Activated CD4-positive, CD25-positive, alpha-beta regulatory T cell treated with anti-CD3 and anti-CD28 coated beads, Interleukin-2, amount 50 U/mL, for 72 hours (primary cell): ENCODE measurements at regions not wholly inside any gene's neighbourhood (a gene's known extent, or its start where the extent isn't known, plus 50 kb on each side); places are given as distances from the start of the nearest gene placed in this dataset.
"Not testable (repeated sequence)": the region's sequence is repeated elsewhere in the genome, so short reads cannot be mapped to it uniquely, and the experiment has no call there.

ENCODE experiments used
- DNase-seq: peaks from one replicate; pipeline ENCODE4 v3.0.0; 2021

DNA sequence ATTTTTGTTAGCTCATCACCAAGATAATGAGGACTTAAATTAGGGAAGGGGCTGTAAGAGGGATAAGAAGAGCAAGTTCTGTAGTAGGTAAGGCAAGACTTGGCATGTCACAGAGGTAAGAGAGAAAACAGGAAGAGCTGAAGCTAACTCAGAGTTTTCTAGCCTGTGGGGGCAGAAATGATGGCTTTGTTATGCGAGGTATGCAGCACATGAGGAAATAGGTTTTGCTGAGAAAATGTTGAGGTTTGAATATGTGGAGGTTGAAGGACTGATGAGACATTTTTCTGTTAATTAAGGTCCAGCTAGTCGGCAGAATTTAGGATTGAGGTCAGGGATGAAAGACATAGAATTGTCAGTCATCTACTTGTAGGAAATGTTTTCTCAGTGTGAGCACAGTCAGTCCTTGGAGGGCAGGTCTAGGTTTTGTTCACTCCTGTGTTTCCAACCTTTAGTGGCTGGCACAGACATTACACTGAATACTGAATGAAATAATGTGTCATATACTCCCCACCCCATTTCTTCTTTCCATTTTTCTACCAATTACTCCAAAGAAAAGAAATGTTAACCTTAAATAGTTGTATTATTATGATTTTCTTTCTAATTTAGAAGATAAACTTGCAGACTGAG, 154.0 kb upstream of the AADAT start:
- no peak for DNase-seq

DNA sequence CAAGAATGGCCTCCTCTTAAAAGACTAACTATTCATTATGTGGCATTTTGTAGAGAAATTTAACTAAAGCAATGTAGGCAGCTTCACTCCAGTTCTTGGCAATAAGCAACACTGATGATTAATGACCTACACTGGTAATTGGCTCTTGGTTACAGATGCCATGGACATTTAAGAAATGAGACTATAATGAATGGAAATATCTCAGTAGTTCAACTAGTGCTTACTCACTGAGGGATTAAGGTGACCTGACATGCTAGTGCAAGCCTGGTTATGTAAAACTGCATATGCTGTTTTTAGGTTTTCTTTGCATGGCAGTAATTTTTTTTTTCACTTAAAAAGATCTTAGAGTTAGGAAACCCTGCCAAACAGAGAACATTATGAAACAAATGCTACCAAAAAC, 152.7 kb upstream of the AADAT start:
- DNase-seq, result no peak

DNA sequence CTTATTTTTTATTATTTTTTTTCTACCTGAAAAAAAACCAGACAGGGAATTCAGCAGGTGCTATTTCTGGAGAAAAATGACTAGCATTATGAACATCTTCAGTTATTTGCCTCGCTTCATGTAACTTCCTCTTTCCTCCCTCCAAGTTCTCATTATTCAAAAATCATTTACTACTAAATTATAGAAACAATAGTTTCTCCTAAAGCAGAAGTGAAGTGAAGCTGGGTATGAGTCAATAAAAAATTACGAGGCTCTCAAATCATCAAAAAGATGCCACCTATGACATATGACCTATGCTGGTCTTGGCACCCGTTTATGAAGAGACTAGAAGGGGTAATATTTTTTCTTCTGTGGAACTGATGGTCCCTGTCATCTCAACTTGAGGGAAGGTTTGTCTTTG, 145.0 kb upstream of the AADAT start:
- DNase-seq, result no peak

DNA sequence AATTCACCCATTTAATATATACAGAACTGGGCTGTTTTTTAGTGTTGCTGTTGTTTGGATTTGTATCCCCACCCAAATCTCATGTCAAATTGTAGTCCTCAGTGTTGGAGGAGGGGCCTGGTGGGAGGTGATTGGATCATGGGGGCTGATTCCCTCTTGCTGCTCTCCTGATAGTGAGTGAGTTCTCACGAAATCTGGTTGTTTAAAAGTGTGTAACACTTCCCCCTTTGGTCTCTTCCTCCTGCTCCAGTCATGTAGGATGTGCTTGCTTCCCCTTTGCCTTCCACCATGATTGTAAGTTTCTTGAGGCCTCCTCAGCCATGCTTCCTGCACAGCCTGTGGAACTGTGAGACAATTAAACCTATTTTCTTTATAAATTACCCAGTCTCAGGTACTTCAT, 141.6 kb upstream of the AADAT start:
- DNase-seq, result no peak

- no peak for DNase-seq
These were observed 140.5 kb upstream of the AADAT start for GRCh38 chr4:170230242-170230641.

DNA sequence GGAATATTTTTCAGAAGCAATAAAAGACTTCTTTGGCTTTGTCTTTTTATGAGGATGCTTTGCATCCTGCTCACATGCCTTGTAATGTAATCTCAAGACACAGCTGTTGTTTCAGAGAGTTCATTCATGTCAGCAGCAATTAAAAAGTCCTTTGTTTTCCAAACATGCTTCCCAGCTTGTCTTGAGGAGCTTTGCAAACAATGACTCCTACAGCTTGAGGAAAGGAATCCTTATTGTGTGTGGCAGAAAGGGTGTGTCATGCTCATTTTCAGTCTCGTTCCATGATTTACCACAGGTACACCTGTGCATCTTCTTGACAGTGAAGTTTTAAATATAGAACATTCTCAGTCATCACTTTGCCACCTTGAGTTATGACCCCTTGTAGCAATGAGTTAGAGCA, 139.2 kb upstream of the AADAT start:
- no peak for DNase-seq

DNA sequence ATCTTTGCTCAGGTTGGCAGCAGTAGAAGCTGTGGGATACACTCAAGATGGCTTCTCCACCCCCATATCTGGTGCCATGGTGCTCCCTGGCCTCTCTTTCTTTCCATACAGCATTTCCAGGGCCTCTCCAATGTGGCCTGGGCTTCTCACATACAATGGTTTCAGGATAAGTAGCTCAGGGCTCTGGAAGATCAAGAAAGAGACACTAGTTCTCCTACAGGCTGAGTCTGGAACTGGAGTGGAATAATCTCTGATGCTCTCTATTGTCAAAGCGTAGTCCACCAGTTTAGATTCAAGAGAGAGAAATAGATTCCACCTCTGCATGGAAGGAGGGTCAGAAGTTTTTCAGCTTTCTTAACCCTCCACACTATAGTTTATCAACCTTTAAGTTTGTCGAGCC, 138.2 kb upstream of the AADAT start:
- no peak for DNase-seq

DNA sequence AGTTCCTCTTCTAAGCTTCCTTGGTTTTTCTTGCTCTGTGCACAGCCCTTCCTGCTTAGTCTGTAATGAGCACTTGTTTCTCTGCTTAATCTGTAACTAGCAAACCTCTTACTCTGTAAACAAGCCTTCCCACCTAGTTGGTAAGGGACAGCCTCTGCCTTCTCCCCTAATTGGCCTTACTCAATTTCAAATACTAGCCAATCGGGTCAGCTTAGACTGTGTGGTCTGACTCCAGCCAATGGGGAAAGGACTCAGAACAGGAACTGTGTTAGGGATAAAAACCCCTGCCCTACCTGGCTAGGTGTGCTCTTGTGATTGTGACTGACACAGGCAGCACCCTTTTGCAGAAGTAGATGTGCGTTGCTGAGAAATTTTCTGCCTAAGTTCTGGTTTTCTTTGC, 136.5 kb upstream of the AADAT start:
- no peak for DNase-seq

- DNase-seq, result no peak
These were observed 125.0 kb upstream of the AADAT start for GRCh38 chr4:170214731-170215130.

DNA sequence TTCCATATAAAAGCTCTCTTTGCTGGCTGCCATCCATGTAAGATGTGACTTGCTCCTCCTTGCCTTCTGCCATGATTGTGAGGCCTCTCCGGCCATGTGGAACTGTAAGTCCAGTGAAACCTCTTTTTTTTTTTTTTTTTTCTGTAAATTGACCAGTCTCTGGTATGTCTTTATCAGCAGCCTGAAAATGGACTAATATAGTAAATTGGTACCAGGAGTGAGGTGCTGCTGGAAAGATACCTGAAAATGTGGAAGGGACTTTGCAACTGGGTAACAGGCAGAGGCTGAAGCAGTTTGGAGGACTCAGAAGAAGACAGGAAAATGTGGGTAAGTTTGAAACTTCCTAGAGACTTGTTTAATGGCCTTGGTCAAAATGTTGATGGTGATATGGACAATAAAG, 124.3 kb upstream of the AADAT start:
- no peak for DNase-seq

DNA sequence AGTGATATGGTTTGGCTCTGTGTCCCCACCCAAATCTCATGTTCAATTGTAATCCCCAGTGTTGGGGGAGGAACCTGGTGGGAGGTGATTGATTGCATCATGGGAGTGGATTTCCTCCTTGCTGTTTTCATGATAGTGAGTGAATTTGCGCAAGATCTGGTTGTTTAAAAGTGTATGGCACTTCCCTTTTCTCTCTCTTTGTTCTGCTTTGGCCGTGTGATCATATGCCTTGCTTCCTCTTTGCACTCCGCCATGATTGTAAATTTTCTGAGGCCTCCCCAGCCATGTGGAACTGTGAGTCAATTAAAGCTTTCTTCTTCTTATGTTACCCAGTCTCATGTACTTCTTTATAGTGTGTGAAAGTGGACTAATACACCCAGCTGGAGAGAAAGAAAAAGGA, 113.0 kb upstream of the AADAT start:
- no peak for DNase-seq

- DNase-seq, result no peak
These were observed 109.0 kb upstream of the AADAT start for GRCh38 chr4:170198747-170199146.

- DNase-seq, result not testable (repeated sequence)
These were observed 105.0 kb upstream of the AADAT start for GRCh38 chr4:170194794-170195193.

GRCh38 chr4:170193496-170193895, 103.7 kb upstream of the AADAT start:
- DNase-seq, result no peak

GRCh38 chr4:170190265-170190664, 100.5 kb upstream of the AADAT start:
- no peak for DNase-seq

DNA sequence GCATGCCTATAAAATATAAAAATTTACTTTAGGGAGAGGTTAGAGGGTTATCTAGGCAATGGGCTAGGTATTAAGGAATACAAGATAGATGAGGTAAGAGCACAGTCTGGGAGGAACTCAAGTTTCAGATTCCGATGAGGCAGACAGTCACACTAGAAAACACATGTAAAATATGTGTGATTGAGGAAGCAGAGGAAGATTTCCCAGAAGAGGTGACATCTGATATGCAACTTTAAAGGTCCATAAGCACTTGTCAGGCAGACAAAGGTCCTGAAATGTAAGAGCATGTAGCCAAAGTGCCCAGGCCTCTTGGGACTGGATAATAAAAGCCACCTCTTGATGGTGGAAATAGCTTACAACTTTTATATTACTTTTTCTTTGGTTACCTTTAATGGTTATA, 81.1 kb upstream of the AADAT start:
- no peak for DNase-seq

- no peak for DNase-seq
These were observed 79.9 kb upstream of the AADAT start for GRCh38 chr4:170169699-170170098.

- no peak for DNase-seq
These were observed 77.9 kb upstream of the AADAT start for GRCh38 chr4:170167678-170168077.

GRCh38 chr4:170166193-170166592, 76.4 kb upstream of the AADAT start:
- DNase-seq, result not testable (repeated sequence)

GRCh38 chr4:170162416-170162815, 72.7 kb upstream of the AADAT start:
- DNase-seq, result no peak

DNA sequence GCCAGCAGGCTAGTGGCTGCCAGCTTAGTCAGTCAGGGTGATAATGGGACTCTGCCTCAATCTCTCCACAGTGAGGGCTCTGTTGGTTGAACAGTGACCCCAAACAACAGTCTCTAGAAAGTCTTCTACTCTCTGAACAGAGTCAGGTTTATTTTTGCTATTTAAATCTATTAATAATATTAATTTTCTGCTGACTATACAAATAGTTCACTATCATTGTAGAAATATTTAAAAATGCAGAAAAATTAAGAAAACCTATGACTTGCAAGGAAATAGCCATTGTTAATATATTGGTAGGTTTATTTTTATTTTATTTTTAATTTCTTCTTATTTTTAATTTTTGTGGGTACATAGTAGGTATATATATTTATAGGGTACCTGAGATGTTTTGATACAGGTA, 67.9 kb upstream of the AADAT start:
- no peak for DNase-seq

GRCh38 chr4:170145120-170145519, 55.4 kb upstream of the AADAT start:
- no peak for DNase-seq

GRCh38 chr4:170139764-170140163, 50.0 kb upstream of the AADAT start:
- DNase-seq, result no peak
